ENCODE measurements at regions not wholly inside any gene's neighbourhood (a gene's known extent, or its start where the extent isn't known, plus 50 kb on each side); places are given as distances from the start of the nearest gene placed in this dataset.

- TF ChIP-seq CTCF (IDR thresholded peaks at IDR 0.05; ENCODE audit: low read depth, low read length): no peak
- TF ChIP-seq EZH2phosphoT487 (IDR thresholded peaks at IDR 0.05; ENCODE audit: low read depth): no peak
Observed at GRCh38 chr20:52427960-52428359, 236.4 kb upstream of the ZFP64 start.
